GM13977 (cell line): ENCODE measurements at regions not wholly inside any gene's neighbourhood (a gene's known extent, or its start where the extent isn't known, plus 50 kb on each side); places are given as distances from the start of the nearest gene placed in this dataset.

Experiments
- DNase-seq: peaks from one replicate; pipeline ENCODE4 v3.0.0; 2012; ENCODE audit warnings: low spot score
- CTCF ChIP-seq: IDR thresholded peaks from 2 replicates; pipeline ENCODE4 v1.5.1; 2012; ENCODE audit warnings: mild to moderate bottlenecking, control low read depth; ENCODE audit not compliant: insufficient read depth; ENCODE audit errors: extremely low read depth, missing control alignments
- in situ Hi-C: fragments of 300-500 bp; cut with MboI; formaldehyde crosslinking; loops from one replicate; pipeline ENCODE4 v1.12.0; 2022; ENCODE audit warnings: low sequenced_read_pairs, low pct_unique_long_range_greater_than_20kb, mixed read lengths, inconsistent platforms; ENCODE audit not compliant: unreplicated experiment

- TF ChIP-seq CTCF, result no peak
- DNase-seq, result no peak
- in situ Hi-C loops, result loop anchor here (10.0 kb wide), 1 partner anchor 139 kb away; no protein-coding TSS in a partner anchor
Measured at GRCh38 chr18:59835605-59836379, 64.0 kb upstream of the PMAIP1 start.

GRCh38 chr18:59834267-59834666 is 65.5 kb upstream of the PMAIP1 start:
- DNase-seq, result peak; percentile 36
- TF ChIP-seq CTCF, result no peak
- in situ Hi-C loops, result loop anchor here (10.0 kb wide), 1 partner anchor 141 kb away; no protein-coding TSS in a partner anchor

- TF ChIP-seq CTCF, result no peak
Measured at GRCh38 chr18:59833785-59834184, 66.0 kb upstream of the PMAIP1 start.

GRCh38 chr18:59823596-59824195 is 76.1 kb upstream of the PMAIP1 start:
- in situ Hi-C loops, result loop anchor here (25.0 kb wide), 1 partner anchor 361 kb away; no protein-coding TSS in a partner anchor
- DNase-seq, result peak; percentile 53
- TF ChIP-seq CTCF, result peak; percentile 87

More at GRCh38 chr18:59833785-59834184, 66.0 kb upstream of the PMAIP1 start:
- in situ Hi-C loops, result loop anchor here (10.0 kb wide), 1 partner anchor 141 kb away; no protein-coding TSS in a partner anchor
- DNase-seq, result peak; percentile 48

GRCh38 chr18:59822612-59823550 is 76.9 kb upstream of the PMAIP1 start:
- TF ChIP-seq CTCF, result no peak
- in situ Hi-C loops, result loop anchor here (25.0 kb wide), 1 partner anchor 361 kb away; no protein-coding TSS in a partner anchor
- no peak for DNase-seq

GRCh38 chr18:59821983-59822382 is 77.8 kb upstream of the PMAIP1 start:
- no peak for DNase-seq
- TF ChIP-seq CTCF, result no peak
- in situ Hi-C loops, result loop anchor here (25.0 kb wide), 1 partner anchor 360 kb away; no protein-coding TSS in a partner anchor
